Right lung (tissue), 2 donors: ENCODE measurements at regions not wholly inside any gene's neighbourhood (a gene's known extent, or its start where the extent isn't known, plus 50 kb on each side); places are given as distances from the start of the nearest gene placed in this dataset.
"Not testable (repeated sequence)": the region's sequence is repeated elsewhere in the genome, so short reads cannot be mapped to it uniquely, and the experiment has no call there.

Source experiments
- DNase-seq, 2 donors: peaks; one replicate each; pipeline ENCODE4 v3.0.0-alpha.2; 2013

DNA sequence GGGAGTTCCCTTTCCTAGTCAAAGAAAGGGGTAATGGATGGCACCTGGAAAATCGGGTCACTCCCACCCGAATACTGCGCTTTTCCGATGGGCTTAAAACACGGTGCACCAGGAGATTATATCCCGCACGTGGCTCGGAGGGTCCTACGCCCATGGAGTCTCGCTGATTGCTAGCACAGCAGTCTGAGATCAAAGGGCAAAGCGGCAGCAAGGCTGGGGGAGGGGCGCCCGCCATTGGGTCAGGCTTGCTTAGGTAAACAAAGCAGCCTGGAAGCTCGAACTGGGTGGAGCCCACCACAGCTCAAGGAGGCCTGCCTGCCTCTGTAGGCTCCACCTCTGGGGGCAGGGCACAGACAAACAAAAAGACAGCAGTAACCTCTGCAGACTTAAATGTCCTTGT is 683.3 kb upstream of the MIR17HG start:
- not testable (repeated sequence) for DNase-seq

DNA sequence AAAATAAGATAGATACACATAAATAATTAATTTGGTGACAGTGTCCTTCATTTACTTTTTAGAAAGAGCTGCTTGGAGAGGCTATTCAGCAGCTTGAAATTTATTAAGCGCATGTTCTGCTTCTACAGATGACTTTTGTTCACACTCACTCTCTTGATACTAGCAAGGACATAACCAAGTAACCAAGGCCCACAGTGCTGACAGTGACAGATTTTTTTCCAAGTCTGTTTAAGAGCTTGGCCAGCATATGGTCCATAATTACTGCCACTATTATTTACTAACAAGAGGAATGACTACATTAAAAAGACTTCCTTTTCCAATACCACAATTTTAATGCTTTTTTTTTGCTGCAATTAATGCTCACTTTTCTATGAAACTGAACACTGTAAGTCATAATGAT is 673.7 kb upstream of the MIR17HG start:
- DNase-seq, result peak; percentile 90 to 93

DNA sequence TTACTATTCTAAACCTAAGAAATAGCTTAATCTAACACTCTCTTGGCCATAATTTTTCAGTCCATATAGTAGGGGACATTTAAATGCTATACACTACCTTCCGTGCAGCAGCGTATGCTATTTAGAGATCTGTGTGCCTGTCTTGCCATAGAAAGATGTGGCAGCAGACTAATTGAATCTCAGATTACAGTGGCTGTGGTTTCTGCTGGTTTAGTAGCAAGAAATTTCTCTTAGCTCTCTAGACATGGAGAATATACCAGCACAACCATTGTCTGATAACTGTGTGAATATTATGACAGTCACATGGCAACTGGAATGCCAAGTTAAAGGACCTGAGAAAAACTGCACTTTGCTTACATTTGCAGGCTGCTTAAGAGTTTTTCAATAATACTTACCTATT is 672.4 kb upstream of the MIR17HG start:
- DNase-seq, result no peak

DNA sequence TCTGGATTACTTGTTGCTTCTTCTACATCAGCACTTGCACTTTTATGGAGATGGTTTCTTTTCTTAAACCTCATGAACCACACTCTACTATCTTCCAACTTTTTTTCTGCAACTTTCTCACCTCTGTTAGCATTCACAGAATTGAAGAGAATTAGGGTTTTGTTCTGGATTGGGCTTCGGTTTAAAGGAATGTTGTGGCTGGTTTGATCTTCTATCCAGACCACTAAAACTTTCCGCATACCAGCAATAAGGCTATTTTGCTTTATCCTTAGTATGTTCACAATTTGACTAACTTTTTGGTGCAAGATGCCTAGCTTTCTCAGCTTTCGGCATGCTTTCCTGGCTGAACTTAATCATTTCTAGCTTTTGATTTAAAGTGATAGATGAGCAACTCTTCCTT is 666.7 kb upstream of the MIR17HG start:
- no peak for DNase-seq

DNA sequence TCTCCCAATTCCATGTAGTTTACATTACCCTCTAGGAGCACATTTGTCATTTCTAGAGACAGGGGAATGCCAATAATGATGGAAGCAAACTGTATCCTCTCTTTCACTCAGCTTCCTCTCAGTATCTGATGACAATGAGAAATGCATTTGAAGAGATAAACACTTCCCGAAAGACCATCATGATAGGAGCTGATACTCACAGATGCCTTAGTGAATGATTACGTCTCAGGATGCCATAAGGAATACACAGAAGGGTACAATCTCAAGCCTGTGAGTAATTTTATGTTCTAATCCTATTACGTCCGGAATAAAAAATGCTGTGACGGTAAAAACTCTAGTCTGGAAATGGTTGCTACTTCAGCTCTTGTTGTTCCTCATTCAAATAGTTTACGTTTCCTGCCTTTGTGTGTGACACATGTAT is 663.8 kb upstream of the MIR17HG start:
- peak in 1 of 2 donors; percentile 6 for DNase-seq

DNA sequence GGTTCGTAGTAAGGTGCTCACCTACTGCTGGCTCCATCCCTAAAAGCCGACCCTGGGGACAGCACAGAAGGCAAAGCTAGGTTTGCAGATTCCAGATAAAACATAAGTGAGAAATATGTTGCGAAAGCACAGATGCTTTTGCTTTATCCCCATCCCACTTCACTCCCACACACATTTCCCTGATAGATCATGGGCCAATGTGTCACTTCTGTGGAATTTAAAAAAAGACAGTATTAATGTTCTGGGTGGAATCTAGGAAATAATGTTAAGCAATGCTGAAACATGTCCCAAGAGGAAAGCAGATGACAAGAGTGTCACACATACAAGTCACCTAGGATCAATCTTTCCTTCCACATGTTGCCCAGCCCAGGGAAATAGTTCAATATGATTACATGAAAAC is 661.0 kb upstream of the MIR17HG start:
- DNase-seq, result no peak

DNA sequence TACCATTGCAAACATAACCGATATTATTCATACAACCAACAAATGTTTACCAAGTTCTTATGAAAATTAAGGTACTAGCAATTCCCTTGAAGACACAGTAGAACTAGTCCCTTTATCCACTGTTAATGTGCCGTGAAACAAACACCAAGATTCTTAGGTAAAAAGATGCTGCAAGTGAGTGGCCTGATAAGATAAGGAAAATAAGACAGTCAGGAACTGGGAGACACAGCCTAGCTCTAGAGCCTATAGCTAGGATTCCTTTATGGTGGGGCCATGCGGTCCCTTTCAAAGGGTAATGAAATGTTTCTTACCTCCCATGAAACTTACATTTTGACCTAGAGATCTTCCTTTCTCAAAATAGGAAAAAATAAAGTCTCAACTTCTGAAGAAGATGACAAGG is 658.4 kb upstream of the MIR17HG start:
- DNase-seq, result no peak

DNA sequence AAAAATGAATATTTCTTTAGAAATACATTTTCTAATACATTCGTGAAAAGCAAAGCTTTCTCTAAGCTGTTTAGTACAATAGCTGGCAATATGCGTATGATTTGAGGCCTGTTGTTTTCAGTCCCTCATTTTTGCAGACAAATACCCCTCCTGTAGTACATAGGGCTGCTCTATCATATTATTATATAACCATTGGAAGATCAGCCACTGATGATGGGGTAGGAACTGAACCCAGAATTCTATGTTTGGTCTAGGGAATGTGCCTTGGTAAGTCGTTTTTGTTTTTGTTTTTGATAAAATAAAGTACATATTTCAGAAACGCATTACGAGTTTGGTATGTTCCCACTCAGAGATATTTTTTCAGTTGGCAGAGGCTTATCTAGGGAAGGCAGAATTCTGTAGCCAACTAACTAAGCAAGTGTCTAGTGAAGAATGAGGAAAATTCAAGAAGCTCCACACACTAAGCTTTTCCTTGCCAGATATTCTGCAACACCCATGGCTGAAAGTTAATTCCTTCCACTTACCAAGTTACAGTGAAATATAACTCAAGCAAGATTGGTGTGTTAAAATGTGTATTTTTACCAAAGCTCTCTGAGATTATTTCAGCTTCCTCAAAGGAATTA is 656.9 kb upstream of the MIR17HG start:
- DNase-seq, result peak; percentile 29 to 30

DNA sequence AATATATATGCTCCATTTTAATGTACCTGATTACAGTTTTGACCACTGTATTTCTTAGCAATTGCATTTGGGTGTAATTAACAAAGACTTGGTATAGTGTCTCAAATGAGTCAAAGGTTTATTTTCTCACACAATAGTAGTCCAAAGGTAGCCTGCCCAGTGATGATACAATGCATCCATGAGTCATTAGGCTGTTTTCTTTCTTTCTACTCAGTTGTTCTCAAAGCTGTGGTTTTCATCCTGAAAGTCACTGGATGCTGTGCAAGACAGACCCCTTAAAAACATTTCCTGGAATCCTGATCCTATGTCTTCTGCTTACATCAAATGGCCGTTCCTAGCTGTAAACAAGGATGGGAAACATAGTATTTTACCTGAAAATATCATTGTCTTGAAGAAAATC is 651.2 kb upstream of the MIR17HG start:
- DNase-seq, result no peak

DNA sequence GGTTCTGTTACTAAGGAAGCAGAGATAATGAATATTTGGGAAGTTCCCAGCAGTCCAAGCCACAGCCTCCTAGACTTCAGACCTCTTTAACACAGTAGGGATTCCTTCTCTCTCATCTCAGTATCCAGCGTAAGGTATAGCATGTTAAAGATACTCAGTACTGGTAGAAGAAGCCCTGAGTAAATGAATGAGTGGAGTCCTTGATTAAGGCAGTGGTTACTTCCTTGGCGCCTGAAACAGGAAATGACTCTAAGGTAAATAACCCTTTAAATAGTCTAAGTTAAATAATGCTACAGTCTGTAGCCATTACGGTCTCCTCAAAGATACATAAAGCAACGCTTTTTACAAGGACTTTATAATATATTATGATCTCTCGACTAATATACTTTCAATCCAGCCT is 650.8 kb upstream of the MIR17HG start:
- DNase-seq, result no peak

DNA sequence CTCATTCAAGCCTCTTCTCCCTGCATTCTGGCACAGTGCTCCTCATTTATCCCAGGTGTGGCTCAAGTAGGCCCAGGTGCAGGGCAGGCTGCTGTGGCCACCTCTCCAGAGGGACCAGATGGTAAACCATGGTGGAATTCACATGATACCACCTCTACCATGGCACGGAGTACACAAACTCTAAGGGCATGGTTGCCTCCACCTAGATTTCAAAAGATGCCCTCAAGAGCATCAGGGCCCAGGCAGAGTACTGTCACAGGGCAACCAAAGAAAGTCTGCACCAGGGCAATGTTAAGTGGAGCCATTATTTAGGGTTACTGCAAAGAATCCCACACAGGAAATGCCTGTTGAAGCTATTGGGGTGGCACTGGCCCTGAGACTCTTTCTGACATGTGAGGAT is 647.1 kb upstream of the MIR17HG start:
- DNase-seq, result no peak

DNA sequence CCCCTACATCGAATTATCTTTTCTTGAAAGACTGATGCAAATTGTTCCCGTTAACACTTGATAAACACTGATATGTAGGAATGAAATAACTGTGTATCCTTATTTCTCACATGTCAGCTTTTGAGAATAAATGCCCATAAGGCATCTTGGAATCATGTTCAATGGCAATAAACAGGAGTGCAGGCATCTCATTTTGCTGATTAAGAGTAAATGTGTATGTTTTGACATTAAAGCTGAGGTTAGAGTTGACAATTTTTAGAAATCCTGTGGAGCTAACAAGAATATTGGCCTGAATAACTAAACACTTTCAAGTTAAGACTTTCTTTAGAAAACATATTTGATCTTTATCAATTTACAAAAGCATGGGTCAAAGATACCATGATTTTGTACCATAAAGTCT is 646.2 kb upstream of the MIR17HG start:
- no peak for DNase-seq

DNA sequence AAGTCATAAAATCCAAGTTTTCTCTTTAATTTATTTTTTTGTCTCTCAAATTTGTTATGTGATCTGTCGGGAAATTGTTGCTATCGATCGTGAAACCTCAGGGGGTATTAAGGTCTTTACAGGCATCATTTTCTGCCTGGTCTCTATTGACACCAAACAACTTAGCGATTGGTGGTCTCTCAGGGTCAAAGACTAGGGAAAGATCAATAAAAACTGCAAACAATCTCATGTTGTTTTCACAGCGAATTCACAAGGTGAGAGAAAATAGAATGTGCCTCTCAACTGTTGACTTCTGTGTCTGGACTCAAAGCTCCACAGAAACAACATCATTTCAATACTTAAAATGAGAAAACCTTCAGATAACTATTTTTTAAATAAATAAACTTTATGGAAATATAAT is 645.4 kb upstream of the MIR17HG start:
- no peak for DNase-seq

DNA sequence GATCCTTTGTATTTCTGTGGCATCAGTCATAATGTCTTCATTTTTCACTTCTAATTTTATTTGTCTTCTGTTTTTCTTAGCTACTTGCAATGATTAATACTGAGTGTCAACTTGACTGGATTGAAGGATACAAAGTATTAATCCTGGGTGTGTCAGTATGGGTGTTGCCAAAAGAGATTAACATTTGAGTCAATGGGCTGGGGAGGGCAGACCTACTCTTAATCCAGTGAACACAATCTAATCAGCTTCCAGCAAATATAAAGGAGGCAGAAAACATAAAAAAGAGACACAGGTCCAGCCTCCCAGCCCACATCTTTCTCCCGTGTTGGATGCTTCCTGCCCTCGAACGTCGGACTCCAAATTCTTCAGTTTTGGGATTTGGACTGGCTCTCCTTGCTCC is 640.9 kb upstream of the MIR17HG start:
- DNase-seq, result no peak

DNA sequence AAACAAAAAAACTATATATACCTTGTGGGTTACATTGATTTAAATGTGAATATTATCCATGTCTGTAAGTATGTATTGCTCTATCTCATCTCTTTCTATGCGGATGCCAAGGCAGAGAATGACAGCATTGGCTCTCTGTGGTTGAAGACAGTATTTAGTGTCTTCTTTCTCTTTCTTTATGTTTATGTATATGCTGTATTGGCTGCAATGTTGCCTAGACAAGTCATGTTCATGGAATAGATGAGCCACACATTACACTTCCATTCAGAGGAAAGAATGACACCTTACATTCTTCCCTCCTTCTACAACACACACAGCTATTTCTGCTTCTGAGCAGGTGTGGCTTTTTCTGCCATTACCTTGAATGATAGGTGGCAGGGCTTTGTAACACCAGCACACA is 639.4 kb upstream of the MIR17HG start:
- no peak for DNase-seq

DNA sequence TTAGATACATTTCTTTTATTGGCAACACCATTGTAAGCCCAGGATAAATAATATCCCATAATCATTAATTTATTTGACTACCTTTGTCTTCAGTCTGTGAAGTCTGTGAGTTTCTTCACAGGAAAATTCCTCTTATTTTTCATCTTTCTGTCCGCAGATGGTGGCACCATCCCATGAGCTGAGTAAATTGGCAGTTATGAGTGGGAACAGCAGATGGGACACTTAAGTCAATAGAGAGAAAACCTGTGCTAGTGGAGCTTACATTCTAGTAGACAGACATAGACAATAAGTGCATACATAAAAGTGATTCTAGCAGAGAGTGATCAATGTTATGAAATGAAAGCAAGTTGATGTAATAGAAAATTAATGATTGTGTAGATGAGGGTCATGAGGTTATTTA is 638.2 kb upstream of the MIR17HG start:
- DNase-seq, result no peak

DNA sequence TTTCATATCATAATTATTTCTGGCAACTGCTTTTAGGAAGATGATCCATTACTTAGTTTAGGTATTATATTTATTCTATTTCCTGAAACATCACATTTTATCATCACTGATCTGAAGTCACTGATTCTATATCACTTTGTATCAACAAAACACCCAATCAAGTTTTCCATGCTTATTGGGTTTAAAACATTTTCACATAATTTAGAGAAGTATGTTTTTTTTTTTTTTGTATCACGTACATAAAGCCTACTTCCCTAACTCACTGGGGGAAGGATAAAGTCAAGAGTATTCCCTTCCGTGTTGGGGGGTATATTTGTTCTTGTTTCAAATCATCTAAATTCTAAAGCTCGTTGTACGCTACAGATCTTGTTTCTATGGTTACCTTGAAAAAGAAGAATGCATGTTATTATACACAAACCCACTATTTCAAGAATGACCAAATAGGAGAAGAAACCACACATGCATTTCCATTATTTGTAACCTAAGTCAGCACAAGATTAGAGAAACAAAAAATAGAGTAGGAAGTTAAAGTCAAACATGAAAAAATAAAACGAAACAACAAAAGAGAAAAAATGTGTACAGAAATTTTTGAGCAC is 637.2 kb upstream of the MIR17HG start:
- DNase-seq, result no peak

DNA sequence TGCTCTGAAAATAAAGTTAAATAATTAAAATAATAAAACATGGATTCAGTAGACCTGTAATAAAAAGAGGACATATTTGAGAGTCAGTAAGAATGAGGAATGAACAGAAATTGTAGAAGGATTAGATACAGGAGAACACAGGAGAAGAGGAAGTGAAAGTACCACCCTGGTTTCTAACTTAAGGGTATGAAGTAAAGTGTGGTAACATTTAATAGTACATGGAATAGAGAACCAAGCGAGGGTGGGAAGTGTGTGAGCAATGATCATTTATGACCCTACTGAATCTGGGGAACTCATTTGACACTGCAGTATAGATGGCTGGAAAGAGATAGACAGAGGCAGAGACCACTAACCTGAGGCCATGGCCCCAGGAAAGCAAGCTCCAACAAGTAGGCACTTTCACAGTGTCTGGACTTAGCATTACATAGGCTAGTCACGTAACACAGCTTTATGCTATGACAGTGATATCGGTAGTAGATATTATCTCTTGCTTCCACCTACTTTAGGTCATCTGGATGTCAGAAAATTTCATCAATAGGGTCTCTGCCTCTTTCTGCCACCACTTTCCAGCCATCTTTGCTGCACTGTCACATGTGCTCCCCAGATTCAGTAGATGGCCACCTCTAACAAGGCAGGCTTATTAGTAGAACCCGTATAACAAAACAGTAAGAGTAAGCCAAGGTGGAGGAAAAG is 633.9 kb upstream of the MIR17HG start:
- DNase-seq, result no peak

DNA sequence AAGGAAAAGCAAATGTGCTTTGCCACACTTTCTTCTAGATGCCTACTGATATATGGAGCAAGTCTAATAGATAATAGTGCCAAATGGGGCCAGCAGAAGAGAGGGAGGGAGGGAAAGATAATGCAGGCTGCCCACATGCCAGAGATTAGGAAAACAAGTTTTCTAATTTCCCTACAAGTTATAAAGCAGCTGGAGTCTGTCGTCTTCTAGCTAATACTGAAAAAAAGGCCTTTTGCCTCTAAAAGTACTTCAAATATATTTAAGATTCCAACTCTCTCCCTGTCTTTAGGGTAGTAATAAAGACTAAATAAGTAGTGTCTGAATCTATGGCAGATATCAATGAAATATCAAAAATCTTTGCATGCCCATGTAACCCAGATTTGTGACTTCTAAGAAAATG is 632.0 kb upstream of the MIR17HG start:
- DNase-seq, result peak in 1 of 2 donors; percentile 38

DNA sequence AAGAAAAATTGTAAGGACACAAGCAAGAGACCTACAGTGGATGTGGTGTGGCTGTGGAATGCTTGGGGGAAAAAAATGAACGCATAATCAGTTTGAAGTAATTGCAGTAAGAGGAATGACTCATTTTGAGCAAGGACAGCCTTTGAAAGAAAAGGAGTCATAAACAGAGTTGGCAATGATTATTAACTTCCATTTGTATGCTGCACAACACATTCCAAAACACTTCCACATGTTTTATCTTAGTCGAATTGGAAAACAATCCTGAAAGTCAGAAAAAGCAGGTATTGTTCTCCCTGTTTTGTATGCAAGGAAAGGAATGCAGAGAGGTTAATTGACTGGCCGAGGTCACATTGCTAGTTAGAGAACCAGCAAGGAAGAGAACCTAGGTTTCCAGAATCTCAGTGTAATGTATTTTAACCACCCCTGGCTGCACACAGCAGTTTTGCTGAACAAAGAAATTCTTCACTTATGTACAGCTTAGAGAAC is 630.0 kb upstream of the MIR17HG start:
- no peak for DNase-seq

DNA sequence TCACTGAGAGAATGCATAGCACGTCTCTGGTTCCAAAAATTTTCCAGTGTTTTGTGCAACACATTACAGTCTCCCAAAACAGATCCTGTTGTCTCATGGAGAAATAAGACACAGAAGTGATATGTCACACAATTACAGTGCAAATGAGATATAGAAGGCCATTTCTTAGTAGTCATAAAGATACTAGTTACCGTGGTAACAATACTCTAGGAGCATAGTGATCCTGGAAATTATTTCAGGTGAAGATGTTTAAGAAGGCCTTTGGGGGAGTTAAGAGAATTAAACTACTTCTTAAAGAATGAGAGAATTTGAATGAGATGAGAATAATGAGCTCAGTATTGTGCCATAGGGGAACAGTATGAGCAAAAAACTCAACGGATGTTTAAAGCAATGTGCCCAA is 628.0 kb upstream of the MIR17HG start:
- no peak for DNase-seq

DNA sequence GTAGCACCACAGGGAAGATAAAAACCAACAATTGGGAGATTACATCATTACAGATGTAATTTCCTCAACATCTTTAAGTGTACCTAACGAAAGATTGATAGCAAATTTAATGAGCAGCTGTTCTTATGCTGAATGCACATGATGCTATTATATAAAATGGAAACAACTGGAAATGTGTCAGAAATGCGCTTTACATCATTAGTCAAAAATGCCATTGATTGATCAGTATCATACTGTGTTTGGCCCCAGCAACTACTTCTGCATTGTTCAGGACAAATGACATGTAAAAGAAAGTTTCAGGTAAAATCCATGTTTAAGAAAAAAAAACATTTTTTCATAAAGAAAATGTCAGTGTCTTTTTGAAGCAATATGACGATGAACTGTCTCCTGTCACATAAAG is 625.5 kb upstream of the MIR17HG start:
- no peak for DNase-seq

DNA sequence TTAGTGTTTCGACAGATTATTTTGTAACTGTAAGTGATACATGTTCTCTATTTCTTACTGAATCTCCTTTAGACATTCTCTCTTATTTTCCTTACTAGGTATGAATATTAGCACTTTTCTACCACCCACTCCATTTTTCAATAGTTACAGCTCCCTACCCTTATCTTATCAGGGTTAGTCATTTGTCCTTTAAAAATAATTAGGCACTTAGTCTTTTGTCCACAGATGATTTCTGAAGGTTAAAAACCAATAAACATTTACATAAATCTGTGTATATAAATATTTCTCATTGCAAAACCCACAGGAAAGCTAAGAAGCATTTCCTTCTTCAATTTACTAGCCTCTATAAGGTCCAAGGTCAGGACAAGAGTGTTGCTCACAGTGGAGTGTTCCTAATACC is 624.1 kb upstream of the MIR17HG start:
- no peak for DNase-seq

DNA sequence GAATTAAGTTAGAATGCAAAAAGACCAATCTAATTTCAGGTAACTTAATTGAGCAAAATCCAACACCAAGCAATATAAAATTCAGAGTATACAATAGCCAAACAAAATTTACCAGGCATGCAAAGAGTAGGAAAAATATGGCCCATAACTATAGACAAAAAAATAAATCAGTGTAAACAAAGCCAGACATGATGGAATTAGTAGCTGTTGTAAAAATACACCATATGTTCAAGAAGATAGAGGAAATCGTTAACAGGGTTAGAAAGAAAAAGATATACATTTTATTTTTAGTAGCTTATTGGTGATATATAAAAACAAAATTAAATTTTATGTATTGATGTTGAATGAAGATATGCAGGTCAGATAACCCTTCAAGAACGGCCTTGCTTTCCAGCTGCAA is 621.1 kb upstream of the MIR17HG start:
- DNase-seq, result peak; percentile 49 to 50
